GM13977 (cell line): ENCODE measurements at regions not wholly inside any gene's neighbourhood (a gene's known extent, or its start where the extent isn't known, plus 50 kb on each side); places are given as distances from the start of the nearest gene placed in this dataset.
A peak's percentile ranks its signal among the peaks of the same experiment; 100 is the strongest.

ENCODE experiments used
- DNase-seq: peaks from one replicate; pipeline ENCODE4 v3.0.0; 2012; ENCODE audit warnings: low spot score
- CTCF ChIP-seq: IDR thresholded peaks from 2 replicates; pipeline ENCODE4 v1.5.1; 2012; ENCODE audit warnings: mild to moderate bottlenecking, control low read depth; ENCODE audit not compliant: insufficient read depth; ENCODE audit errors: extremely low read depth, missing control alignments
- in situ Hi-C: fragments of 300-500 bp; cut with MboI; formaldehyde crosslinking; loops from one replicate; pipeline ENCODE4 v1.12.0; 2022; ENCODE audit warnings: low sequenced_read_pairs, low pct_unique_long_range_greater_than_20kb, mixed read lengths, inconsistent platforms; ENCODE audit not compliant: unreplicated experiment

- no peak for TF ChIP-seq CTCF
- in situ Hi-C loops, result no loop called here
- no peak for DNase-seq
These were observed 103.9 kb upstream of the TMEM132D start for GRCh38 chr12:130007771-130008170.

- in situ Hi-C loops, result no loop called here
- DNase-seq, result no peak
- TF ChIP-seq CTCF, result no peak
These were observed 104.4 kb upstream of the TMEM132D start for GRCh38 chr12:130008241-130008640.

GRCh38 chr12:130009961-130010360 lies 106.1 kb upstream of the TMEM132D start:
- in situ Hi-C loops, result no loop called here
- no peak for DNase-seq
- TF ChIP-seq CTCF, result no peak

- no peak for TF ChIP-seq CTCF
- no peak for DNase-seq
- in situ Hi-C loops, result no loop called here
These were observed 108.0 kb upstream of the TMEM132D start for GRCh38 chr12:130011611-130012385.

GRCh38 chr12:130013771-130014484 lies 110.1 kb upstream of the TMEM132D start:
- DNase-seq, result peak; percentile 77
- peak; percentile 75 for TF ChIP-seq CTCF
- in situ Hi-C loops, result no loop called here

GRCh38 chr12:130014485-130014807 lies 110.6 kb upstream of the TMEM132D start:
- in situ Hi-C loops, result no loop called here
- no peak for DNase-seq
- TF ChIP-seq CTCF, result no peak
